ENCODE measurements at regions not wholly inside any gene's neighbourhood (a gene's known extent, or its start where the extent isn't known, plus 50 kb on each side); places are given as distances from the start of the nearest gene placed in this dataset.

DNA sequence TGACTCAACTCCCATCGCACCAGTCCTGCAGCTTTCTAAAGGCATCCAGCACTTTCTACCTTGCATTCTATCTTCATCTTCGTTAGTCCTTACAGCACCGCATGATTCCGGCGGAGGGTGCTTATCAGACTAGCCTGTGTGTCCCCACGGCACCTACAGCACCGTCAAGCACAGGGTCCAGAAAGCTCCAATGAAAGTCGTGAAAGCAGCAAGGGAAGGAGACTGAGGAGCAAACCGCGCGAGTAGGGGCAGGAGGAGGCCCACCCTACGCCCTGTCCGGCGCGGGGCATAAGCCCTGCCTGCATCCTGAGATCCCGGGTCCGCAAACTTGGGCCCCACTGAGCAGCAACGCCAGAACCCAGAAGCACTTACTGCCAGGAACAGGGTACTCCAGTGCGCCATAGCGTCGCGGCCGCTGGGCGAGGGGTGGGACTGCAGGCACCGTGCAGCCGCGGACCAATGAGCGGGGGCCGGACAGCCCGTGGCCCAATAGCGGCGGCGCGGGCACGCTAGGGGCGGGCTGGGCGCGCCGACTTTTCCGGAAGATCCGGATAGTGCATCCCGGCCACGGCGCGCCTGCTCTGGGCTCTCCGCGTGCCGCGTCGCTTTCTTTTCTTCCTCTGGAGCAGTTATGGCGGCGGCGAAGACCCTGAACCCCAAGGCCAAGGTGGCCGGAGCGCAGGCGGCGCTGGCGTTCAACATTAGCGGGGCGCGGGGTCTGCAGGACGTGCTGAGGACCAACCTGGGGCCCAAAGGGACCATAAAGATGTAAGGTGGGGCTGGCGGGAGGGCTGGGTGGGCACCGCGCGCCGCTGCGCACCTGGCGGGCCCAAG is 122.1 kb upstream of the VKORC1L1 start (continued):
- TF ChIP-seq, protein P1, sequence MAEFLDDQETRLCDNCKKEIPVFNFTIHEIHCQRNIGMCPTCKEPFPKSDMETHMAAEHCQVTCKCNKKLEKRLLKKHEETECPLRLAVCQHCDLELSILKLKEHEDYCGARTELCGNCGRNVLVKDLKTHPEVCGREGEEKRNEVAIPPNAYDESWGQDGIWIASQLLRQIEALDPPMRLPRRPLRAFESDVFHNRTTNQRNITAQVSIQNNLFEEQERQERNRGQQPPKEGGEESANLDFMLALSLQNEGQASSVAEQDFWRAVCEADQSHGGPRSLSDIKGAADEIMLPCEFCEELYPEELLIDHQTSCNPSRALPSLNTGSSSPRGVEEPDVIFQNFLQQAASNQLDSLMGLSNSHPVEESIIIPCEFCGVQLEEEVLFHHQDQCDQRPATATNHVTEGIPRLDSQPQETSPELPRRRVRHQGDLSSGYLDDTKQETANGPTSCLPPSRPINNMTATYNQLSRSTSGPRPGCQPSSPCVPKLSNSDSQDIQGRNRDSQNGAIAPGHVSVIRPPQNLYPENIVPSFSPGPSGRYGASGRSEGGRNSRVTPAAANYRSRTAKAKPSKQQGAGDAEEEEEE (CRISPR knock-in tag; IDR thresholded peaks at IDR 0.05; ENCODE audit: borderline replicate concordance): peak; percentile 44; the same call in 1 of the 2 replicates
- TF ChIP-seq ZNF713 (CRISPR knock-in tag; IDR thresholded peaks at IDR 0.05): no peak
- TF ChIP-seq ZNF24 (IDR thresholded peaks at IDR 0.05): no peak
- no peak for TF ChIP-seq MED1 (CRISPR knock-in tag; IDR thresholded peaks at IDR 0.05)
- no peak; the same call in 1 of the 2 replicates for TF ChIP-seq EEA1 (CRISPR knock-in tag; IDR thresholded peaks at IDR 0.05; ENCODE audit: borderline replicate concordance)
- TF ChIP-seq, protein P2, sequence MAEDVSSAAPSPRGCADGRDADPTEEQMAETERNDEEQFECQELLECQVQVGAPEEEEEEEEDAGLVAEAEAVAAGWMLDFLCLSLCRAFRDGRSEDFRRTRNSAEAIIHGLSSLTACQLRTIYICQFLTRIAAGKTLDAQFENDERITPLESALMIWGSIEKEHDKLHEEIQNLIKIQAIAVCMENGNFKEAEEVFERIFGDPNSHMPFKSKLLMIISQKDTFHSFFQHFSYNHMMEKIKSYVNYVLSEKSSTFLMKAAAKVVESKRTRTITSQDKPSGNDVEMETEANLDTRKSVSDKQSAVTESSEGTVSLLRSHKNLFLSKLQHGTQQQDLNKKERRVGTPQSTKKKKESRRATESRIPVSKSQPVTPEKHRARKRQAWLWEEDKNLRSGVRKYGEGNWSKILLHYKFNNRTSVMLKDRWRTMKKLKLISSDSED (CRISPR knock-in tag; IDR thresholded peaks at IDR 0.05): no peak
- no peak; the same call in 1 of the 2 replicates for TF ChIP-seq ZNF589 (CRISPR knock-in tag; conservative IDR thresholded peaks at IDR 0.05)
- TF ChIP-seq ELF1 (CRISPR knock-in tag; IDR thresholded peaks at IDR 0.05): peak; percentile 44
- peak; percentile 81 for TF ChIP-seq POLR2AphosphoS5 (IDR thresholded peaks at IDR 0.05; ENCODE audit: low read depth, low read length)
- no peak for TF ChIP-seq NPAS2 (CRISPR knock-in tag; IDR thresholded peaks at IDR 0.05; ENCODE audit: borderline replicate concordance)
- no peak for TF ChIP-seq ZFP1 (CRISPR knock-in tag; IDR thresholded peaks at IDR 0.05)
- TF ChIP-seq, protein P3, sequence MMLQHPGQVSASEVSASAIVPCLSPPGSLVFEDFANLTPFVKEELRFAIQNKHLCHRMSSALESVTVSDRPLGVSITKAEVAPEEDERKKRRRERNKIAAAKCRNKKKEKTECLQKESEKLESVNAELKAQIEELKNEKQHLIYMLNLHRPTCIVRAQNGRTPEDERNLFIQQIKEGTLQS (CRISPR knock-in tag; IDR thresholded peaks at IDR 0.05): no peak; the same call in 1 of the 2 replicates
- no peak for TF ChIP-seq DNMT1 (CRISPR knock-in tag; IDR thresholded peaks at IDR 0.05)
- TF ChIP-seq, protein P4, sequence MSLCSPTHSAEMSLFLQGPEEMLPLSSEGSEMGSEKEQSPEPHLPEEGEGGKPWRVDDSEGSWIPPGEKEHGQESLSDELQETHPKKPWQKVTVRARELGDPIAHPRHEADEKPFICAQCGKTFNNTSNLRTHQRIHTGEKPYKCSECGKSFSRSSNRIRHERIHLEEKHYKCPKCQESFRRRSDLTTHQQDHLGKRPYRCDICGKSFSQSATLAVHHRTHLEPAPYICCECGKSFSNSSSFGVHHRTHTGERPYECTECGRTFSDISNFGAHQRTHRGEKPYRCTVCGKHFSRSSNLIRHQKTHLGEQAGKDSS (CRISPR knock-in tag; IDR thresholded peaks at IDR 0.05; ENCODE audit: borderline replicate concordance, low read depth): no peak; the same call in 1 of the 2 replicates
- no peak for TF ChIP-seq MAFK (conservative IDR thresholded peaks at IDR 0.05 in 1 of 2, IDR thresholded peaks at IDR 0.05 in 1 of 2; ENCODE audit: low read length in 2 of 2)
- TF ChIP-seq MXD4 (CRISPR knock-in tag; IDR thresholded peaks at IDR 0.05): peak; percentile 51; the same call in 1 of the 2 replicates
- TF ChIP-seq, protein P5, sequence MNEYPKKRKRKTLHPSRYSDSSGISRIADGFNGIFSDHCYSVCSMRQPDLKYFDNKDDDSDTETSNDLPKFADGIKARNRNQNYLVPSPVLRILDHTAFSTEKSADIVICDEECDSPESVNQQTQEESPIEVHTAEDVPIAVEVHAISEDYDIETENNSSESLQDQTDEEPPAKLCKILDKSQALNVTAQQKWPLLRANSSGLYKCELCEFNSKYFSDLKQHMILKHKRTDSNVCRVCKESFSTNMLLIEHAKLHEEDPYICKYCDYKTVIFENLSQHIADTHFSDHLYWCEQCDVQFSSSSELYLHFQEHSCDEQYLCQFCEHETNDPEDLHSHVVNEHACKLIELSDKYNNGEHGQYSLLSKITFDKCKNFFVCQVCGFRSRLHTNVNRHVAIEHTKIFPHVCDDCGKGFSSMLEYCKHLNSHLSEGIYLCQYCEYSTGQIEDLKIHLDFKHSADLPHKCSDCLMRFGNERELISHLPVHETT (CRISPR knock-in tag; conservative IDR thresholded peaks at IDR 0.05): no peak
- TF ChIP-seq ZNF501 (CRISPR knock-in tag; IDR thresholded peaks at IDR 0.05): peak; percentile 33; the same call in 1 of the 2 replicates
- 0 out of 2 replicates have a peak, but pooled peaks have one; percentile 14 for TF ChIP-seq ZNF256 (CRISPR knock-in tag; conservative IDR thresholded peaks at IDR 0.05)
- TF ChIP-seq PTBP1 (IDR thresholded peaks at IDR 0.05; ENCODE audit: low read depth, low read length, poor library complexity, severe bottlenecking): peak; percentile 69
- TF ChIP-seq RBM39 (IDR thresholded peaks at IDR 0.05; ENCODE audit: low read depth, low read length, poor library complexity, severe bottlenecking): peak; percentile 96
- TF ChIP-seq LCORL (IDR thresholded peaks at IDR 0.05): no peak
- 0 out of 2 replicates have a peak, but pooled peaks have one; percentile 22 for TF ChIP-seq LCORL (CRISPR knock-in tag; IDR thresholded peaks at IDR 0.05)
- TF ChIP-seq HNF4G (IDR thresholded peaks at IDR 0.05; ENCODE audit: borderline replicate concordance, low read depth, low read length): peak; percentile 8; the same call in 1 of the 2 replicates
- TF ChIP-seq HNF4G (CRISPR knock-in tag; IDR thresholded peaks at IDR 0.05; ENCODE audit: borderline replicate concordance, low read depth): peak; percentile 62
